Right lung (tissue), 2 donors: ENCODE measurements at regions not wholly inside any gene's neighbourhood (a gene's known extent, or its start where the extent isn't known, plus 50 kb on each side); places are given as distances from the start of the nearest gene placed in this dataset.
"Not testable (repeated sequence)": the region's sequence is repeated elsewhere in the genome, so short reads cannot be mapped to it uniquely, and the experiment has no call there.

ENCODE experiments used
- DNase-seq, 2 donors: peaks; one replicate each; pipeline ENCODE4 v3.0.0-alpha.2; 2013

- no peak for DNase-seq
Observed at GRCh38 chr2:208929894-208930427, 493.9 kb upstream of the MAP2 start.

DNA sequence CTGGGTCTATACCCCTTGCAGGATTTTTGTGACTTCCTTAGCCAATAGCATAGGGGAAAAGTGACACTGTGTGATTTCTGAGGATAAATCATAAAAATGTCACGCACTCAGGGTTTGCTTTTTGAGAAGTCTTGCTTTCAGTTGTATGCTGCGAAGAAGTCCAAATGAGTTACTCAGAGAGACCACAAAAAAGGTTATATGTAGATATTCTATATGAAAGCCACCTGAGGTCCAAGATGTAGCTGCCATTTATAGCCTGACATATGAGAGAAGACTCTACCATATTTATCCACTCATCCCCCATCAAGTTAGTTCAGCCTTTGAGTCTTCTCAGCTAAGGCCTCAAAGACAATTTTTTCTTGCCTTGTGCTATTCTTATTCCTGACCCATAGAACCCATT is 488.3 kb upstream of the MAP2 start:
- no peak for DNase-seq

GRCh38 chr2:208937521-208937920 is 486.3 kb upstream of the MAP2 start:
- DNase-seq, result no peak

GRCh38 chr2:208939852-208940251 is 484.0 kb upstream of the MAP2 start:
- DNase-seq, result no peak

- DNase-seq, result no peak
Observed at GRCh38 chr2:208945719-208946256, 478.1 kb upstream of the MAP2 start.

GRCh38 chr2:208948073-208948472 is 475.8 kb upstream of the MAP2 start:
- DNase-seq, result no peak

GRCh38 chr2:208970070-208970469 is 453.8 kb upstream of the MAP2 start:
- DNase-seq, result no peak

- no peak for DNase-seq
Observed at GRCh38 chr2:208977582-208977981, 446.3 kb upstream of the MAP2 start.

DNA sequence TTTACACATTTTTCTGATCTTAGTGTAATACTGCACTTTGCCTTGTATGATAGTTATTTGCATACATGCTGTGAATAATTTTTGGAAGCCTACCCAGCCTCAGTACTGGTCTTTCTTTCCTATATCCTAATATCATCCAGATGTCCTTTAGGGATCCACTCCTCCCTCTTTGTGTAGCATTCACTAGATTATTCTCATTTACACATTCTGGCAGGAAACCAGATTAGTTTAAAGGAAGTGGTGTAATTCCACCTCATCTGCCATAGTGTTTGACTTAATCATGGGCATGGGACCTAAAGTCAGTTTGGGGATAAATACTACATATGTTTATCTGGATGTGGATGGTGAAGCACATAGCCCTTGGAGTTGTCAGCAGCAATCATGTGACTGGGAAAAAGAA is 444.9 kb upstream of the MAP2 start:
- no peak for DNase-seq

DNA sequence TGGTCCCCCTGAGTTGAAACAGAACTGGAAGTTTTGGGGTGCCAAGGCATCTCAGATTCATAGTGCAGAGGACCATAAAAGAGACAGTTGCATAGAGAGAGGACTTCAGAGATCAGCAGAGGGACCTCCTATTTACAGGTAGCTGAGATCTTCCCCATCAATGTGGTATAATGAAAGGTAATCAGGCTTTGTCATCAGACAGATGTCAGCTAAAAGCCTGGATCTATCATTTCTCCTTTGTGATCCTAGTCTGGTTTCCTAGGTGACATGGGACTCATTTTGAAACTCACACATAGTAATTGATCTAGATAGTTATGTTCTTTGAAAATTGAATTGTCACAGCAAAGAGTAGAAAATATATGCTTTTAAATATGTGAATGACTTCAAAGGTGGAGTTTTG is 443.5 kb upstream of the MAP2 start:
- no peak for DNase-seq

DNA sequence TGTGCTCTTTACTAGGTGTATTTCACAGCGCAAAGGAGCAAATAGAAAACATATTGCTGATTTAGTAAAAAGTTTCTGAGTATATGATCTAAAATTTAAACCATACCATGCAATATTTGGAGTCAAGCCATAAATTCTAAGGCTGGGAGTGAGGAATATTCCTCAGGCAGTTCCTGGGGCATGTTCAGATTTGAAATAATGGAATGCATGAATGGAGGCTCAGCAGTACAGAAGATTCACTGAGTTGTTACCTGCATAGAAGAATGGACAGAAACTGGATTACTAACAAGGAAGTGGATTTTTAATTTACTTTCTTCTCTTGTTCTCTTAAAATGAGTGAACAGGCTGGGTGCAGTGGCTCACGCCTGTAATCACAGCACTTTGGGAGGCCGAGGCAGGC is 441.0 kb upstream of the MAP2 start:
- DNase-seq, result no peak

- DNase-seq, result no peak
Observed at GRCh38 chr2:208983486-208983885, 440.4 kb upstream of the MAP2 start.

DNA sequence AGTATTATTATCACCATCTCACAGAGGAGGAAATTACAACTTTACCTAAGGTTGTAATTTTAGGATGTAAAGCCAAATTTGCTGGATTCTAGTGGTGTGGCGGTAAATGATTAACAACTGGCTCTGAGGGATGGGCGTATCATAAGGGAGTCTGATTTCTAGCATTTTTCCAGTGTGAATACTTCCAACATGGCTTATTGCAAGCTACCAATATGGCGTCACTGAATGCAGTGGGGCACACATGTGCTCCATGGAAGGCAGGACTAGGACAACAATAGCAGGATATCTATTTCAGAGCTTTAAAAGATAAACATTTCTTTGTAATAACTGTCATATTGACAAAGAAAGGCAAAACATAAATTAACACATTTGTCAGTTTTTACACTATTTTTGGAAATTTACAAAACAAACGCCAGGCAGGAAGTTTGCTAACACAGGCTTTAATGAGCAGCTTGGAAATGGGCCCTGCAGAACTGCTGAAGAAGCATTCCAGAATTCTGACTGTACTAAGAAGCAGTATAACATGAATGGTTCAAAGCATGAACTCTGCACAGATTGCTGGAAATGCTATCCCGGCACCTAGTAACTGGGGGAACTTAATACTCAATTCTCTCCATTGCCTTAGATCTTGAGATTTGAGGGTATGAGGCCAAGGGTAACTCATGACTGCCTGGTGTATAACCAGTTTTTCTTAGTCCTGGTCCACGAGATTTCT is 439.3 kb upstream of the MAP2 start:
- DNase-seq, result no peak

DNA sequence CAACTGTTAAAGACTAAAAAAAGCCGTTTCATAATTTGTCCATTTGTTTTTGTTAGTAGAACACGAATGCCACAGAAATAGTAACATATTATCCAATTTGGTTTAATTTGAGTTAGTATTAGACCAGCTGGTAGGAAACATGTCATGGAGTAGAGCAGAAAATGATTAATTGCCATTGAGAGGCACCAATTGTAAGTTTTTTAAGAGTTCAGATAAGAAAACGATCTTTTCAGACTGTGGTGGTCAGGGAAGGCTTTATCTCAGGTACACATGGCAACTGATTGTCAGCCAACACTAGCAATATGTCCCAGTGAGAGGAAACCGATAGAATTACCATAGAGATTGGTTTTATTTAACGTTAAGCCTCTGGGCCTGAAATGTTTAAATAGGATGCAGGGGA is 438.2 kb upstream of the MAP2 start:
- no peak for DNase-seq

DNA sequence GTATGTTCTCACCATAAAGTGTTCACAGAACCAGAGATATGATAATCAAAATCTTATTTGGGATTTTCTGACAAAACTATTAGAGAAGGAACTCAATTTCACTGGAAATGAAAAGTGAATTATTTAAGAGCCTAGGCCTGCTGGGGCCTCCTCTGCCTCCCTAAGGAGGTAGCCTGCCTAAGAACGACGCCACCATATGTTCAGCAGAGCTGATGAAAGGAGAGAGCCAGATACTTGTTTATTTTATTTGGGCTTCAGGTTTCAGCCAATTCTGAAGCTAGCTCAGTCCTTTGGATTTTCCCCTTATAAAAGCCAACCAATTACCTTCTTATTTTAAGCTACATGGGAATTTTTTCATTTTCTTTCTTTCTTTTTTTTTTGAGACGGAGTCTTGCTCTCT is 433.1 kb upstream of the MAP2 start:
- no peak for DNase-seq

GRCh38 chr2:208999911-209000310 is 423.9 kb upstream of the MAP2 start:
- no peak for DNase-seq

DNA sequence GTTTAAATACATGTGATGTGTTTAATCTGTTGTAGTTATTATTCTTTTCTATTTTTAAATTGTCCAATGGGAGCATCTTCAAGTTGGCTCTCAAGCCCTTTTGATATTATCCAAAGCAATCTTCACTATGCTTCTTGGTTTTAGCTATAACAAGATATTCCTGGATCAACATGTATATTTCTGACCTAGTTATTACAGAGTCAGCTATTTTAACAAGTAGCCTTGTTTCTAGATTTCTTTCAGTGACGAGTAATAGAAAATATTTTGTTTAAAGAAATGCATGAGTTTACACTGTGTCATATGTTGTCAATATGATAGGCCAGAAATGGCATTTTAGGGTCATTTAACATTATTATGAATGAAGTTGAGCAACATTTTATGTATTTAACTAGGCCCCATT is 421.8 kb upstream of the MAP2 start:
- DNase-seq, result no peak

GRCh38 chr2:209005371-209005770 is 418.5 kb upstream of the MAP2 start:
- DNase-seq, result no peak

DNA sequence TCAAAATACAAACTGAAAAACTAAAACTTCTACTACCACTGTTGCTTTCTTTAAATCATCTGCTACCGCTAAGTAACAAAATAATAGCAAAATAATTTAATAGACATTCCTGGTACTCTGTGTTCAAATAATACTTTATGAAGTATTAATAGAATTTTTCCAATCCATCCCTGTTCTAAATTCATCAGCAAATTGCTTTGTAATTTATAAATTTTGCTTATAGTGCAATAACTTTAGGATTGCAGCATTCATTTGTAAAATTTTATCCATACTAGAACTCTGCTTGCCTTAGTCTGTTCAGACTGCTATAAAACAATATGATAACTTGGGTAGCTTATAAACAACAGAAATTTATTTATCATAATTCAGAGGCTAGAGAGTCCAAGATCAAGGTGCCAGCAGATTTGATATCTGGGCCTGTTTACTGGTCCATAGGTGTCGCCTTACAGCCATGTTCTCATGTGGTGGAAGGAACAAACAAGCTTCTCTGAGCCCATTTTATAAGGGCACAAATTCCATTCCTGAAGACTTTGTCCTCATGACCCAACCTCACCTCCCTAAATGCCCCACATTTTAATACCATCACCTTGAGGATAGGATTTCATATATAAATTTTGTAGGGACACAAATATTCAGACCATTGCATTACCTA is 415.1 kb upstream of the MAP2 start:
- DNase-seq, result no peak

DNA sequence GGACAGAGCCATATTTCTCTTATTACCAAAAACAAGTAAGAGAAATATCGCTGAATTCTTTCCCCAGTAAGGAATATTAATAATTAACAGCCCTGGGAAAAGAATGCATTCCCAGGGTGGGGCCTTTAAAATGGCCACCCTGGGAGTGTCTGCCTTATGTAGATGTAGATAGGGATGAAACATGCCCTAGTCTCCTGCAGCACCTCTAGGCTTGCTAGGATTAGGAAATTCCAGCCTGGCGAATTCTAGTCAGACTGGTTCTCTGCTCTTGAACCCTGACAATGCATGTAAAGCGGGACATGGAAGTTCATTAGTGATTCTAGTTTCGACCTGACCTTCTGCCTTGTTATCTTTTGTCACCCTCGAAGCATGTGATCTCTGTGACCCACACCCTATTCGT is 405.2 kb upstream of the MAP2 start:
- DNase-seq, result not testable (repeated sequence)

DNA sequence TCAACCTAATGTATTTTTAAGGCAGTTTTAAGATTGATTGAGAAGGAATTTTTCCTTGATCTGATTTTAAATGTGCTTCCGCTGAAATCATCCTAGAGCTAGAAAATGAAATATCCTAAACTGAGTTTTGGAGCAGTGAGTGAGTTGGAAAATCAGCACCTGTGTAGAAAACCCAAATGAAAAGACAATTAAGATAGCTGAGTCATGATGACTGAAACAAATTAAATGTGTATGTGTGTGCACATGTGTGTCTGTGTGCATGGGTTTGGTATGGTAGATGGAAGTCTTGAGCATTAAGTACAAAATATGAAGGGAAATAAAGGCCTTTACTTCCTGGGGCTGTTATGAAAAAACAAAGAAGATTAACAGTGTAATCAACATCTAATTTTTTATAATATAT is 394.6 kb upstream of the MAP2 start:
- DNase-seq, result no peak

GRCh38 chr2:209044307-209044706 is 379.5 kb upstream of the MAP2 start:
- no peak for DNase-seq

DNA sequence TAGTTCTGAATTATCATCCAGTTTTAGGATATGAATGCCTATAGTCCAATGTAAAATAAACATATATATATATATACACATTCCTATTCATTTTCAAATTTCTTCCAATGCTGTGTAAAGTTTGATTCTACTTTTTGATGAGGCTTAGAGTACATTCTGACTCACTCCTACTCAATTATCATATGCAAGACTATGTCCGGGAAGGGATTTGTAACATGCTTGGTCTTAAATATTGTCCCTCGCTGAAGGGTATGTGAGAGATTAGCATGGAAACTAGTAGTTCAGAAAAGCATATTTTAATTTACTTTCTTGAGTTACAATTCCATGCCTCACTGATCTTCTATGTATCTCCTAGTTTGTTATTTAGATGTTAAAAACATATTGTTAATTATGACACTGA is 377.7 kb upstream of the MAP2 start:
- no peak for DNase-seq
